MV-4-11 (cell line): ENCODE measurements at regions not wholly inside any gene's neighbourhood (a gene's known extent, or its start where the extent isn't known, plus 50 kb on each side); places are given as distances from the start of the nearest gene placed in this dataset.

Experiments
- DNase-seq: peaks from one replicate; lab custom pipeline; 2025; lab: John Stamatoyannopoulos, UW

DNA sequence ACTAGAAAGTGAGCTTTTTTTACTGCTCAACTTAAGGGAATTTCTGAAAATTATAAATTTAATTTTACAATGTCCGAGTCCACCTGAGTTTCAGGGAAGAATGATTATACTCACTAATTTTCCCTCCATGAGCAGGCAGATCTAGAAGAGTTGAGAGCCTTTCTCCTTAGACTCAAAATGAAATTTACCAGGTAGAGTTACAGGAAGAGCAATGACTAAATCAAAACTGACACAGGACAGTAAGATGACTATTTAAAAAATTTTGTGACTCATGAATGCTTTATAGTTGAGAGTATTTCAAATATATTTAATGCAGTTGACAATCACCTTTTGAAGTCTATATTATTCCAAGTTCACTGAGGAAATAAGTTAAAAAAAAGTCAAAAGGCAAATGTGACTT lies 198.1 kb upstream of the NRSN1 start:
- DNase-seq = no peak

DNA sequence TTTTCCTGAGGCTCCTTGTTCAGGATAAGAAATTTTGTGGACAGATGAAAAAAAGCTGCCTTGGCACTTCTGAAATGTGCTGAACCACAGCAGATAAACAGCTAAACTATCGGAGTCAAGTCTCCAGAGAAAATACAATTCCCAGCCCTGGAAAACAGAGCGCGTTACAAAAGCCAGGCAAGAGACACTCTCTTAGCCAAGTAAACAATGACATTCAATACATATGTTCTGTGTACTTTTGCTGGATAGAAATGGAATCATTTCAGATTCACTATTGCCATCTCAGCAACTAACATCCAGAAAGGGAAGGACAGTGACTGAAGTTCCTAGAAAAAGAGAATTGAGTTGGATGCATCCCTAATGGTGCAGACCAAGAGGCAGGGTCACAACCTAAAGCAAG lies 196.8 kb upstream of the NRSN1 start:
- DNase-seq = no peak

DNA sequence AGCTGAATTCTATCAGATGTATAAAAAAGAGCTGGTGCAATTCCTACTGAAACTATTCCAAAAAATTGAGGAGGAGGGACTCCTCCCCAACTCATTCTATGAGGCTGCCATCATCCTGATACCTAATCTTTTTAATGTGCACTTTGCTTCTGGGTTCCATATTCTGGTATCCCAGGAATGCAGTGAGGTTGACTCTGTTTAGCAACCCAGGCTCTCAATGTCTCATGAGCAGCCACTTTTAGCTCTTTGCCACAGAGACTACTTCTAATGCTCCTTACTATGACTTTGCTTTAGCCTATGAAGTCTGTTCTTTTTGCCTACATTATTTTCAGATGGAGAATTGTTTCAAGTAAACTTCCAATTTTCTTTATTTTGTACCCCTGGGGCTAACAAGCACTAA lies 185.5 kb upstream of the NRSN1 start:
- DNase-seq = no peak

DNA sequence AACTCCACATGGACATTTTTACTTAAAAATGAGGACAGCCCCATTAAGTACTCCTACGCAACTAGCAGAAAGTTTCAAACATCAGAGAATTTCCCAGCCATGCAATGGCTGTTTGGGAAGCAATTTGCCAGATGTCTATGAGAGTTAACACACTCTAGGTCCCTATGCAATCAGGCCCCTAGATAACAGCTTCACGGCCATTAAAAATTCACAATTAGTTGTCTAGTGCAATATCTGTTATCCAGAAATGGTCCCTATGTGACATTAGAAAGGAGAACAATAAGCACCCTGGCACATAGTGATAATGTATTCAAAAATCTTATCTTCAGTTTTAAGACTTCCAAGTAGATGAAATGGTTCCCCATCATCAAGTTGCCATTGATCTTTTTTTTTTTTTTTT lies 174.3 kb upstream of the NRSN1 start:
- no peak for DNase-seq

DNA sequence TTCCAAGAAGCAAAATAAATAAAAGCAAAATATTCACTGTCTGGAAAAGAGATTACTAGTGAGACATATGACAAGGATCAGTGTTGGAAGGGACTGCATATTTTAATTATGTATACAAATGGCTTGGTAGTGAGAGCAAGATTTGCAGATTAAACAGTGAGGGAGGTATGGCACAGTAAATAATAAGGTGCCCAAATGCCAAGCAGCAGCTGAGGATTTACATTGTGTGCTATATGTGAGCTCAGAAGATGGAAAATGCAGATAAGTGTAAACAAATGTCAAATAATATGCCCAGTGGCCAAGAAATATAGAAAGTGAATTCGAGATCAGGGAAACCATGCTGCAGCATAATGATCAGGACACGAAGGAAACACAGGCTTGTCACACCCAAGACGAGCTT lies 173.8 kb upstream of the NRSN1 start:
- DNase-seq = no peak

DNA sequence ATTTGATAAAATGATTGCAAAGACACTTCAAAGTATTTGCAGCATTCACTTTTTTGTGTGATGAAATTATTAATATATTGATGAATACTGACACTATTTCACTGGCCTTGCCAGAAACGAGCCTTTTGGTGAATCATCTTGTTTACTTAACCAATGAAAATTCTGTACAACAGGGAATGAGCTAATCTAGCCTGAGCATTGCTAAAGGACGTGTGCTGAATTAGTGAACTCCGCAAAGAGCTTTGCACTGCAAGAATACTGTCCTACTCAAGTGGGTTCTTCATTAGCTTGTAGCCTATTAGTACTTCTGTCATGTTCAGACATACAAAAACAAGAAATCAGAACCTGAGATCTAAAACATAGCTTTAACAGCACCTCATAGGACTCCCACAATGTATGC lies 172.0 kb upstream of the NRSN1 start:
- no peak for DNase-seq

DNA sequence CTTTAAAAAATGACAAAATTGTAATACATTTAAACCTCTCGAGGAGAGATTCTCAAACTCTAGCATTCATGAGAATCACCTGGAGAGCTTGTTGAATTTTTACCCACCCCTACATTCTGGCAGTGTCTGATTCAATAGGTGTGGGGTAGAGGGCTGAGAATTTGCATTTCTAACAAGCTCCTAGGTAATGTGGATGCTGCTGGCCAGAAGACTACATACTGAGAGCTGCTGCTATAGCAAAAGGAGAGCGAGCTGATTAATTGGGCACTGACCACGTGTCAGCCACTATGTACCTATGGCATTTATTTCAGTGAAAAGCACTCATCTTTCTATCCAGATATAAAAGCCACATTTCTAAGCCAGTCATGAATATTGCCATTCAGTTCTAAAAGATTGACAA lies 169.0 kb upstream of the NRSN1 start:
- DNase-seq = no peak

DNA sequence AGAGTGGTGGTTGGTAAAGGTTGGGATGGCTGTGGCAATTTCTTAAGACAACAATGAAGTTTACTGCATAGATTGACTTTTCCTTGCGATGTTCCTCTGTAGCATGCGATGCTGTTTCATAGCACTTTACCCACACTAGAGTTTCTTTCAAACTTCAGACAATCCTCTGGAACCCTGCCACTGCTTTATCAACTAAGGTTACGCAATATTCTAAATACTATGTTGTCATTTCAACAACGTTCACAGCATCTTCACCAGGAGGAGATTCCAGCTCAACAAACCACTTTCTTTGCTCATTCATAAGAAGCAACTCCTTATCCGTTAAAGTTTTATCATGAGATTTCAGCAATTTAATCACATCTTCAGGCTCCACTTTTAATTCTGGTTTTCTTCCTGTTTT lies 161.2 kb upstream of the NRSN1 start:
- DNase-seq = no peak

DNA sequence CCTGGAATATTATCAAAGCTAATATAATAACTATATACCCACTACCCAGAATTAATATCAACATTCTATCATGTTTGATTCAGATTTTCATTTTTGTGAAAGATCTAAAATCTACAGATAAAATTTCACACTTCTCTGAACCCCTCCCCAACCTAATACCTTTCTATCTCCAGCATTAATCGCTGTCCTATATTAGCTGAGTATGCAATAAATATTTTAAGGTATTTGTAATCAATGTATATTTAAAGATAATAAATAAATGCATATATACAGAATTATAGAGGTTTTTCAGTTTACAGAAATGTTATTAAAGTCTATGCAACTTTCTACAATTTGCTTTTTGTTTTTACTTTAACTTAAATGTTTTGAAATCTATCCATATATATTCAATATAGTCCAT lies 156.7 kb upstream of the NRSN1 start:
- no peak for DNase-seq

DNA sequence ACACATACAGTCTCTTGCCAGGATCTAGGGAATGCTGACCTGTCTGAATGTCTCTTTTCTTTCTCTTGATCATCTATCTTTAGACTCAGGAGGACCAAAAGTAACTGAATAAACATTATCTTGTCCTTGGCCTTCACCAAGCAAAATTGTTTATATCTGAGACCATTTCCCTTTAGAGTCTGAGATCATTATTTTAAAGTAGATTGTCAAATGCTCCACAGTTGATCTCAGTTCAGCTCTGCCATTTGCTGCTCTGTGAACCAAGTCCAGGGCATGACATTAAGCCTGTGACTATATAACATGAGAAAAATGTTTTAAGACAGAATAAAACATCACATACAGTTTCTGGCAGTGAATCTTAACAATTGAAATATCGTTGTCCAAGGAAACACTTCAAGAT lies 148.3 kb upstream of the NRSN1 start:
- no peak for DNase-seq

DNA sequence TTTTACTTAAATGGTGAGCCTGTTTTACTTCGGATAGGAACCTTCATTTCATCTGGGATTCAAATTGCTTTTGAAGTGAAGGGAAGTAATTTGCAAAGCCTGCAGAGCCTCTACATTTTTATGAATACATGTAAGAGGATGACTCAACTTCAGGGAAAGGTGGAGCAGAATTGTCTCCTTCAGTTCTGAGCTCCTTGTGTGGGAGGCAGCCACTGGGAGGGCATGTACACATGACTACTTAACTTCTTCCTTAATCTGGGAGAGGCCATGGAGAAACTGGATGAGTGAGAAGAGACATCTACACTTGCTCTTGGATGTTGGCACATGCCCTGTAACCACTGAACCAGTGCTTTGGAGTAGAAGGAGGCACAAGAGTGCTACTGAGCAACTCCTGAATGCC lies 145.1 kb upstream of the NRSN1 start:
- DNase-seq = no peak

DNA sequence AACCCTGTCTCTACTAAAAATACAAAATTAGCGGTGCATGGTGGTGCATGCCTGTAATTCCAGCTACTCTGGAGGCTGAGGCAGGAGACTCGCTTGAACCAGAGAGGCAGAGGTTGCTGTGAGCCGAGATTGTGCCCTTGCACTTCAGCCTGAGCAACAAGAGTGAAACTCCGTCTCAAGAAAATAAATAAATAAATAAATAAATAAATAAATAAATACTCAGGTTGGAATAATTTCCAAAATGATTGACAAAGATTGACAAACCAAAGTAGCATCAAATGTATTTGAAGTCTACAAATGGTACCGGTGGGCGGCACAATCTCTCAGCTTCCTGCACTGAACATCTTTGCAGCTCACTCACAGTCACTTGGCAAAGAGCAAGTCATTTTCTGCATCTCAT lies 144.1 kb upstream of the NRSN1 start:
- DNase-seq = no peak

DNA sequence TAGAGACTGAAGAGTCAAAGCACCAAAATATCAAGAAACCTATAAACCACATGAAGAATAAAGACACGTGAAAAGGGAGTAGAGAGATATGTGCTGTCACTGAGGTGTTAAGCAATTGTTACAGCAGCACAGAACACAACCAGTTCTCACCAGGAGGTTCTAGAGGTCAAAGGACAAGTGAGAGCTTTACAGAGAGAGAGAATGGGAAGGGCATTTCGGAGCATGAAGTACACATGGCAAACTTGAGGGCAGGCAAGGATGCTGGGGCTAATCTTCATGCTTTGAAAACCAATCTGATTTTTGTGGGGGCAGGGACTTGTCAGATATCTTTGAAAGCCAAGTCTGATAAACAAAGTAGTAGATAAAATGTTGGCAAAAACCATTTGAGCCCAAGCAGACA lies 142.3 kb upstream of the NRSN1 start:
- no peak for DNase-seq

DNA sequence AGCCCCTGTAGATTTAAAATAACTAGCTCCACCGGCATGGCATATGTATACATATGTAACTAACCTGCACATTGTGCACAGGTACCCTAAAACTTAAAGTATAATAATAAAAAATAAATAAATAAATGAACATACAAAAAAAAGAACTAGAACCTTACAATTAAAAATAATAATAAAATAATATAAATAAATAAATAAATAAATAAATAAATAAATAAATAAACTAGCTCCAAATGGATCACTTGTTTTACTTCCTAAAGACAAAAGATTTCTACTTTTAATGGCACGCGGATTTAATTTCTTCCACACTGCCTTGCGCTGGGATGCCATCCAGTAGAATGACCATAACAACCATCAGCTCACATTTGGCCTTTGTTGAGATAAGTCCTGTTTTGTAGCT lies 141.0 kb upstream of the NRSN1 start:
- DNase-seq = no peak

DNA sequence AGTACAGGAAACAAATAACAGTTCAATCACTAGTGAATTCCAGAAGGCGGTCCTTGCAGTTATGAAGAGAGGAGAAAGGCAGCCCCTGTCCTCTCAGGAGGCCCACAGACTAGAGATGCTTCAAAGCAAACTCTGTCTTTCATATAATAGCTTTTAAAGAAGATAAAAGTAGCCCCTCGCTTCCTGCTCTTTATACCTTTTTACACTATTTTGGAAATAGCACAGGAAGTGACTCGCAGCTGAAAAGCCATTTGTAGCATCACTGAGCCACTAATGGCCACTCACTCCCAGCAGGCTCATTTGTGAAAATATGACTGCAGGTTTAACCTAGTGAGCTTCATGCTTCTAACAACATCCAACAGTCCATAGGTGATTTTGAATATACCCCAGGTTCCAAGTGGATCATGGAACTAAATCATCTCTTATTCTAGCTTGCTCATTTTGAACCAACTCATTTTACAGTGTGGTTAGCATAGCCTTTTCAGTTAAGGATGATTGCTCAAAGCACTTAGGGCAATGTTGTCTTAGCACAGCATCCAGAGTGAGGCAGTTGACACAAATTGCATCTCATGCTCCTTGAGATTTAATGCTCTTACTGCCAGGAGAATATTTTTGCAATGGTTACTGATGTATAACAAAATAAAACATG lies 136.0 kb upstream of the NRSN1 start:
- no peak for DNase-seq

DNA sequence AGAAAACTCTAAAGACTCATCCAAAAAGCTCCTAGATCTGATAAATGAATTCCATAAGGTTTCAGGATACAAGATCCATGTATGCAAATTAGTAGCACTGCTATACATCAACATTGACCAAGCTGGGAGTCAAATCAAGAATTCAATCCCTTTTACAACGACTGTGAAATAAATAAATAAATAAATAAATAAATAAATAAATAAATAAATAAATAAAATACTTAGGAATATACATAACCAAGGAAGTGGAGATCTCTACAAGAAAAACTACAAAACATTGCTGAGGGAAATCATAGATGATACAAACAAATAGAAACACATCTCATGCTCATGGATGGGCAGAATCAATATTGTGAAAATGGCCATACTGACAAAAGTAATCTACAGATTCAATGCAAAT lies 132.0 kb upstream of the NRSN1 start:
- DNase-seq = no peak

DNA sequence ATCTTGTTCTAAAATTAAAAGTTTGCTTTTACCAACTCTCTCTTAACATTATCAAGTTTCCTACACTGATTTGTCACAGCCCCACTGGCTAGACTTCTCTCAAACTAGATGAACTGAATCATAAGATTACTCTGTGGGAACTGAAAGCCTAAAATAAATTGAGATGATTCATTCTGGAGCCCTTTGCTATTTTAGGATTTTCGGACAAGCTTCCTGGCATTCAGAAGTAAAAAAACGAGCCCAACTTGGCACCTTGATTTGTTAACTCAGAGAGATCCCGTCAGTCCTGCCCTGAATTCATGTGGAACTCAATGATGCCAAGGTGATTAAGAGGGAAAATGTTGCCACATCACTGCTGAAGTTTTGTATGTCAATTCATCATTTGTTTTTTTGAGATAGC lies 122.0 kb upstream of the NRSN1 start:
- no peak for DNase-seq

DNA sequence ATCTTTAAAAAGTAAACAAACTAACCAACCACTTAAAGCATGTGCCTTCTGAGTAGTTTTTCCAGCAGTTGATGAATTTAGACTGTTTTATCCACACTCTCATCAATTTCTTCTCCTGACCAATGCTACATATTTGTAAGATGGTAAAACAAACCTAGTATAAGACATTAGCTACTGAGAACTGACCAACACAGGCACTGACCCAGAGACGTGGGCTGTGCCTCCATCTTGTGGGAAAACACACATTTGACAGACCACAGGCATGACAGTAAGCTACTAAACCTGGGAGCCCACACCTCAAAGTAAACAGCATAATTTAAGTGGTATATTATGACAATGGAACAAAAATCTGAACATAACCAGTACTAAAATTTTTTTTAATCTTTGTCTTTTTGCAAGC lies 121.4 kb upstream of the NRSN1 start:
- no peak for DNase-seq

DNA sequence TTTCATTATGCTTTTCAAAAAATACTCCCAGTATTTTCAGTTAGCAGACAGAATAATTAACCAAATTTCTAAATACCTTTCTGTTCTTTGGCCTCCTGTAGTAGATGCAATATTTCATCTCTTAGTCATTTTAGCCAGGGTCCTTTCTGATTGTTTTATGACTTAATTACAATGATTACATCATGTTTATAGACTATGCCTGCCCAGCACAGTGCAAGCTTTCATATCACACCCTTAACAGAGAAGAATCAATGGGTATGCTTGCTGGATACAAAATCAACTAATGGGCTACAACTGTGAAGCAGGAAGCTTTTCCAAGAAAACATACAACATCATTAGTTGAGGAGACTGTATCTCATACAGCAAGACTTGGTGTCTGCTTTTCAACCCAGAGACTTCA lies 119.8 kb upstream of the NRSN1 start:
- DNase-seq = no peak

DNA sequence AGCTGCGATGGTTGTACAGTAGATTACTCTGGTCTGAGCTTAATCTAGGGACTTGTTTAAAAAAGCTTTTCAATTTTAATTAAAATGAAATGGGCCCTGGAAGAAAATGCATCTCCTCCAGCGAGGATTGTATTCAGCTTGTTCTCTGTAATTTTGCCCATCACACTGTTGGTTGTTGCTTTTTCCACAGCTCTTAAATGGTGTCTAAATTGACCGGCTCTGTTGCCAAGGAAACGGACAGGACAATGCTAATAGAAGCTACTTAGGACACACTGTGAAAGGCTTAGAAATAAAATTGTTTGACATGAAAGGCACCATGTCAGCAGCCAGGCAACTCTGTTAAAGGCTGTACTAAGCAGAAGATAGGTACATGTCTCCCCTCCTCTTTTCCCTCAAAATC lies 116.7 kb upstream of the NRSN1 start:
- DNase-seq = no peak

DNA sequence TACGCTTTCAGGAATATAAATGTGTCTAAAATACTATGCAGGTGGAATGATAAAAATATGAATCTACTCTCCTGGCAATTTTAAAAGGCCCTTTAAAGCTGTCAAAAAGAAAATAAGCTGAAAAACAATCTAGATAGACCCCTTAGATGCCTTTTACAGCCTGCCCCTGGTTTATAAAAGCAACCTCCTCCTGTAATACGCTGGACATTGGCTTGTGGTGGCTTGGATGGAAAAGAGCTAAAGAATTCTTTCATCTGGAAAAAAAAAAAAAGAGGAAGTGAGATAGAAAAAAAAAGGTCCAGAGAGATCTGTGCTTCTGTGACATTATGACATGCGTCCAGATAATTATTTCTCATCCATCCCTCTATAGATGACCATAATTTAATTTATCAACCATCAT lies 115.9 kb upstream of the NRSN1 start:
- peak; percentile 6 for DNase-seq

DNA sequence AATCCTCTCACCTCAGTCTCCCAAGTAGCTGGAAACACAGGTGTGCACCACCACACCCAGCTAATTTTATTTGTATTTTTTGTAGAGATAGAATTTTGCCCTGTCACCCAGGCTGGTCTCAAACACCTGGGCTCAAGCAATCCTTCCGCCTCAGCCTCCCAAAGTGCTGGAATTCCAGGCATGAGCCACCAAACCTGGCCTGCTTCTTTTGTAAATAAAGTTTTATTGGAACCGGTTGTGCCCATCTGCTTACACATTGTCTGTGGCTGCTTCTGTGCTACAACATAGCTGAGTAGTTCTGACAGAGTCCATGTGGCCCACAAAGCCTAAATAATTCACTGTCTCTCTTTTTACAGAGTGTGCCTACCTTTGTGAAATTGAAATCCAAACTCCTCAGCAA lies 109.7 kb upstream of the NRSN1 start:
- DNase-seq = no peak

DNA sequence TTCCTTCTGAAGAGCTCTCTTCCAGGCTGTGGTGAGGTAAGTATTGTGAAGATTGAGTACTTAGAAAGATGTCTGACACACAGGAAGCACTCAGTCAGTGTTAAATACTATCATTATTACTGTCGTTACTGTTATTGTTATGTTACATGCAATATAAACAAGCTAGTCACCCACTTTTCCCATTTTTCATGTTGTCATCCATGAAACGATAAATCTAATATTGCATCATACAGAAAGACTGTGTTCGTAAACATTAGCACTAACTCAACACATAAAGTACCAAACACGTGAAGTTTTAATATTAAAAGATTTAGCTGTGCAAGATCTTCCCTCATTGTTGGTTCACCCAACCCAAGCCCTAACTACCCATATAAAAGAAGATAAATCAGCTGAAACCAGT lies 109.2 kb upstream of the NRSN1 start:
- DNase-seq = no peak

DNA sequence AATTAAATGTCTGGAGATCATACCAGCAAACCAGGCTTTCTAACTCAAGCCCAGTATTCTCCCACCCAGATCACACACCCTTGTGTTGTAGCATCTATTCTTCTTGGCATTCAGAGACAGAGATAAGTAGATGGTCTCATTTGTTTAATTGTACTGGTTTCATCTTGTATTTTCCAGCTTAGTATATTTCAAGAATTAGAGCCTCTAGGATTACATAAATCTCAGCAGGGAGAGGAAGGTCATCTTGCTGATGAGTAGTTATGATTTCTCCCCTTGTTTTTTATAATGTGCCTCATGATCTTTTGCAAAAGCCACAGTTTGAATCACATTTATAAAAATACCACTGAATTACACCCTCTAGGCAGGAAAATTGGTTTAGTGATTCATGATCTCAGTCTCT lies 106.6 kb upstream of the NRSN1 start:
- DNase-seq = no peak

DNA sequence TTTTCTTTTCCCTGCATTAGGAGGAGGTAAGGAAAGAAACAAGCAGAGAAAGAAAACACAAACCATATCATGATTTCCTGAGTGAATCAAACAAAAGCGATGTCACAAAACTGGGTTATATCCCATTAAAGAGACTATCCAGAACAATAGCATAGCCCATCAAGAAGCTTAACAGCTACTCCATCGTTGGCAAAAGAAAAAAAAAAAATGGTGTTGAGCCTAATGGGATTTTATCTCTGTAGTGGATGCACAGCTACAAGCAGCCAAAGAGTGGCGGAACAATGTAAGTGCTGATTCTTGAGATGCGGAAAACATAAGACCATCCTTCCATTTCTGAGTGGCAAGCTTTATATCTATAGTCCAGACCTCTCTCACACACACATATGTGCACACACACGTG lies 106.2 kb upstream of the NRSN1 start:
- DNase-seq = no peak
